GM12891 (cell line): ENCODE measurements at regions not wholly inside any gene's neighbourhood (a gene's known extent, or its start where the extent isn't known, plus 50 kb on each side); places are given as distances from the start of the nearest gene placed in this dataset.

Source experiments
- PAX5 ChIP-seq: IDR thresholded peaks from 2 replicates; pipeline ENCODE4 v1.6.1; 2011; ENCODE audit warnings: low read length, moderate library complexity, mild to moderate bottlenecking; ENCODE audit not compliant: insufficient read depth, severe bottlenecking
- POLR2A ChIP-seq: IDR thresholded peaks from 2 replicates; pipeline ENCODE4 v1.6.1; 2011; ENCODE audit warnings: low read depth, low read length, control low read depth
- POLR2AphosphoS5 ChIP-seq: IDR thresholded peaks from 2 replicates; pipeline ENCODE4 v1.6.1; 2011; ENCODE audit warnings: low read depth, low read length, control low read depth
- SPI1 ChIP-seq: IDR thresholded peaks from 2 replicates; pipeline ENCODE4 v1.6.1; 2011; ENCODE audit warnings: low read depth, low read length, control low read depth
- TAF1 ChIP-seq: IDR thresholded peaks from 2 replicates; pipeline ENCODE4 v1.6.1; 2011; ENCODE audit warnings: low read depth, low read length, control low read depth

DNA sequence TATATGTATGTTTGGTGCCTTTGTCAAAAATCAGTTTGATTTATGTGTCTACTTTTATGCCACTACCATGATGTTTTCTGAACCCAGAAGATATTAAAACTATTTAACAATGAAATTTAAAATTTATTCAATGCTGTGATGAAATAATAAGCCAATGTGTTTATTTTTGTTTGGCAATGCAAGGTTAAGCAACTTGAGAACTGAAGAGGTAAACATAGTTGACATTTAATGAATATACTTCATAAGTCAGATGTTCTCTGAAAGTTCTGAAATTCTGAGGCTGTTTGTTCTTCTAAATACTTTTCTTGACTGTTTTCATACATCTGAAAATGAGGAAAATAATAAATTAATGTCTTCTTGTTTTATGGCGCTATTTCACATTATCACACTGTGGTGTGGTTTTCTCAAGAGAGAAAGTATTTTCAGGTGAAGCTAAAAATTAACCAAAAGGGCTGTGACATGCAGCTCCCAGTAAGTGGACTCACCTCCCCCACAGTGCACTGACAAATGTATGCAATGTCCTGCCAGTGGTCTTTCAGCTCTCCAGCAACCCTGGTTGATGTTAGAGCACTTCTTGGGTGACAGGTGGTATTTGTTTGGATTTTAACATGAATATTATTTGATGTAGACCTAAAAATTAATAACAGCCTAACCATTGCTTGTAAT, 863.6 kb upstream of the SALL3 start:
- TF ChIP-seq POLR2A (no peak), SPI1 (no peak), TAF1 (no peak), POLR2AphosphoS5 (no peak), PAX5 (no peak)
